ENCODE measurements at regions not wholly inside any gene's neighbourhood (a gene's known extent, or its start where the extent isn't known, plus 50 kb on each side); places are given as distances from the start of the nearest gene placed in this dataset.

DNA sequence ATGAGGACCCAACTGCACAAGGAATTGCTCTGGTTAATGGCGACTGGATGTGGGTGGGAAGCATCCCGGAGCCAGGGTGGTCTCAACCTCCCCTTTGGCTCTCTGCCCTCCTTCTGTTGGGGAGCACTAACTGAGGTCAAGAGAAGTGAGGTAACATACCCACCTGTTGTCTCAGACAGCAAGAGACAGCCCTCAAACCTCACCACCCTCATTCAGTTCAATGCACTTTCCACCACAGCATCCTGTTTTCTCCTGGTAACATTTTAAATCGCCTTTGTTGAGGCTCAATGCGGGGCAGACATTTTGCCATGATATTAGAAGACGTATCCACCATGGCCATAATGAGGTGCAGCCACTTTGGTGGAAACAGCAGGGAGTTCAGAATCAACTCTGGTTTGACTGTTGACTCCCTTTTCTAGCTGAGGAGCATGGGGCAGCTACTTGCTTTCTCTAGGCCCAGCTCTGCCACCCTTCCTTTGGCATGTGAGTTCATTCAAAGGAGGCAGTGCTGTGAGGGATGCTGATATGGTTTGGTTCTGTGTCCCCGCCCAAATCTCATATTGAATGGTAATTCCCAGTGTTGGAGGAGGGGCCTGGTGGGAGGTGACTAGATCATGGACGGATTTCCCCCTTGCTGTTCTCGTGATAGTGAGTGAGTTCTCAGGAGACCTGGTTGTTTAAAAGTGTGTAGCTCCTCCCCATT lies 338.6 kb downstream of the PCNX1 start:
- TF ChIP-seq, protein P1, sequence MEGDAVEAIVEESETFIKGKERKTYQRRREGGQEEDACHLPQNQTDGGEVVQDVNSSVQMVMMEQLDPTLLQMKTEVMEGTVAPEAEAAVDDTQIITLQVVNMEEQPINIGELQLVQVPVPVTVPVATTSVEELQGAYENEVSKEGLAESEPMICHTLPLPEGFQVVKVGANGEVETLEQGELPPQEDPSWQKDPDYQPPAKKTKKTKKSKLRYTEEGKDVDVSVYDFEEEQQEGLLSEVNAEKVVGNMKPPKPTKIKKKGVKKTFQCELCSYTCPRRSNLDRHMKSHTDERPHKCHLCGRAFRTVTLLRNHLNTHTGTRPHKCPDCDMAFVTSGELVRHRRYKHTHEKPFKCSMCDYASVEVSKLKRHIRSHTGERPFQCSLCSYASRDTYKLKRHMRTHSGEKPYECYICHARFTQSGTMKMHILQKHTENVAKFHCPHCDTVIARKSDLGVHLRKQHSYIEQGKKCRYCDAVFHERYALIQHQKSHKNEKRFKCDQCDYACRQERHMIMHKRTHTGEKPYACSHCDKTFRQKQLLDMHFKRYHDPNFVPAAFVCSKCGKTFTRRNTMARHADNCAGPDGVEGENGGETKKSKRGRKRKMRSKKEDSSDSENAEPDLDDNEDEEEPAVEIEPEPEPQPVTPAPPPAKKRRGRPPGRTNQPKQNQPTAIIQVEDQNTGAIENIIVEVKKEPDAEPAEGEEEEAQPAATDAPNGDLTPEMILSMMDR (IDR thresholded peaks at IDR 0.05): no peak
- no peak for TF ChIP-seq POLR2A (IDR thresholded peaks at IDR 0.05)
